Heart right ventricle (tissue), 16 donors: ENCODE measurements at regions not wholly inside any gene's neighbourhood (a gene's known extent, or its start where the extent isn't known, plus 50 kb on each side); places are given as distances from the start of the nearest gene placed in this dataset.

Experiments
- ATAC-seq, 8 donors: fragments of 200-7000 bp; cut with Tn5 transposase; one replicate each; pipeline ENCODE4 v1.9.1; 2020; ENCODE audit warnings: mild to moderate bottlenecking in 8 of 8, moderate library complexity in 8 of 8, moderate number of reproducible peaks in 1 of 8
- DNase-seq, 2 donors: peaks; one replicate each; pipeline ENCODE4 v3.0.0-alpha.2; 2020
- H3K27ac ChIP-seq, 10 donors: fragments of 200-600 bp; sonication (generic) in 2 of 10; one replicate each; pipeline versions ENCODE4 v1.5.0 to v1.8.0; 2020 to 2022; ENCODE audit warnings: mild to moderate bottlenecking in 3 of 10
- H3K27me3 ChIP-seq, 7 donors: fragments of 200-600 bp; one replicate each; pipeline ENCODE4 v1.8.0; 2021 to 2022; ENCODE audit warnings: mild to moderate bottlenecking in 2 of 7
- H3K36me3 ChIP-seq, 9 donors: fragments of 200-600 bp; sonication (generic) in 1 of 9; one replicate each; pipeline versions ENCODE4 v1.5.0 to v1.8.0; 2020 to 2022; ENCODE audit warnings: mild to moderate bottlenecking in 2 of 9
- H3K4me1 ChIP-seq, 9 donors: fragments of 200-600 bp; sonication (generic) in 1 of 9; one replicate each; pipeline versions ENCODE4 v1.5.0 to v1.8.0; 2020 to 2022; ENCODE audit warnings: mild to moderate bottlenecking in 4 of 9
- H3K4me3 ChIP-seq, 10 donors: fragments of 200-600 bp; sonication (generic) in 2 of 10; one replicate each; pipeline versions ENCODE4 v1.5.0 to v1.8.0; 2020 to 2022; ENCODE audit warnings: mild to moderate bottlenecking in 7 of 10, moderate library complexity in 2 of 10
- H3K9me3 ChIP-seq, 11 donors: fragments of 200-600 bp in 10 of 11; sonication (generic) in 2 of 11; one replicate each; pipeline versions ENCODE4 v1.5.0 to v1.8.0; 2013 to 2022; ENCODE audit warnings: mild to moderate bottlenecking in 2 of 11, control low read depth in 1 of 11, moderate library complexity in 1 of 11
- CTCF ChIP-seq, 9 donors: fragments of 200-600 bp; sonication (generic) in 2 of 9; IDR thresholded peaks; one replicate each; pipeline versions ENCODE4 v1.5.0 to v1.8.0; 2021 to 2022; ENCODE audit warnings: antibody characterized with exemption in 9 of 9, mild to moderate bottlenecking in 5 of 9, moderate library complexity in 1 of 9
- WGBS, 2 donors: extraction: QIAGEN DNeasy Blood & Tissue Kit; methylation state at CpG; one replicate each; pipeline ENCODE4 v1.1.7; 2013; ENCODE audit warnings: inconsistent platforms in 1 of 2; 5-methylcytosine and 5-hydroxymethylcytosine counted together
- intact Hi-C, 10 donors: fragments of 100-400 bp; cut with DNase I; formaldehyde crosslinking; loops; one replicate each; pipeline versions ENCODE4 v1.11.1 to v1.14.2; 2022
- donor health status: Arrhythmogenic right ventricular cardiomyopathy.
- donor health status: ischemic (EF 13 %, LVEDD 7.1; RV severe dilation, severe dysfunction).
- donor health status: healthy with polysubstance abuse.
- donor health status: DM: no; HTN: yes; CAD: no.
- donor health status: DM: no; HTN: no; CAD: no.
- donor health status: ischemic (EF 25% LVEDD 6.9; RV normal size, moderate dysfunction).
- donor health status: ischemic (EF 25% LVEDD 5.7; RV mildly dilated, moderate dysfunction).
- donor health status: healthy.
- donor health status: DM: yes; HTN: yes; CAD: no.
- donor health status: Ischemic cardiomyopathy.
- donor health status: ischemic (EF 35%, LVEDD 5.7; RV mildly dilated, moderate dysfunction).
- donor health status: nonischemic (EF 11% LVEDD 7.7; RV severe dilation, severe dysfunction).
- donor health status: DM: yes; HTN: yes; CAD: no.
- donor health status: PGD.
- donor health status: ischemic (EF 29% LVEDD 5.4; RV normal size, mild dysfunction).
- donor health status: nonischemic (EF 23%, LVEDD 6.1; RV moderate dilation, normal function).

GRCh38 chr2:15756011-15756550 lies 164.4 kb downstream of the DDX1 start:
- H3K4me3 ChIP-seq = no peak overlapping the region
- DNase-seq = no peak
- H3K4me1 ChIP-seq = peaks cover 0 to 29% (median 0%) of the 10 kb centered on the region in 9 donors
- WGBS, 2 donors = 96 to 97% methylated on average over 2 of the region's 2 CpGs
- no peak overlapping the region for H3K27ac ChIP-seq
- intact Hi-C loops = no loop called here
- ATAC-seq = no peak
- TF ChIP-seq CTCF (IDR thresholded peaks at IDR 0.05) = no peak
- no peaks in the 10 kb centered on the region for H3K27me3 ChIP-seq
- peaks cover 0 to 10% (median 0%) of the 10 kb centered on the region in 11 donors for H3K9me3 ChIP-seq
- no peaks in the 10 kb centered on the region for H3K36me3 ChIP-seq

- DNase-seq (no peak), ATAC-seq (no peak)
- H3K9me3 ChIP-seq = peaks cover 0 to 9% (median 0%) of the 10 kb centered on the region in 11 donors
- H3K27ac ChIP-seq = no peak overlapping the region
- no peaks in the 10 kb centered on the region for H3K27me3 ChIP-seq
- intact Hi-C loops = no loop called here
- no peaks in the 10 kb centered on the region for H3K36me3 ChIP-seq
- no peak overlapping the region for H3K4me3 ChIP-seq
- WGBS, 2 donors = 93 to 97% methylated on average over 10 of the region's 10 CpGs
- TF ChIP-seq CTCF (IDR thresholded peaks at IDR 0.05) = no peak
- H3K4me1 ChIP-seq = peaks cover 0 to 24% (median 0%) of the 10 kb centered on the region in 9 donors
These were observed 165.5 kb downstream of the DDX1 start for GRCh38 chr2:15756882-15757819.

GRCh38 chr2:15757820-15758586 lies 166.3 kb downstream of the DDX1 start:
- Histone ChIP-seq H3K27me3 (no peaks in the 10 kb centered on the region), H3K4me1 (peaks cover 0 to 21% (median 0%) of the 10 kb centered on the region in 9 donors), H3K9me3 (peaks cover 0 to 9% (median 0%) of the 10 kb centered on the region in 11 donors), H3K27ac (no peak overlapping the region), H3K36me3 (no peaks in the 10 kb centered on the region), H3K4me3 (no peak overlapping the region)
- 96 to 97% methylated on average over 8 of the region's 8 CpGs for WGBS, 2 donors
- ATAC-seq = no peak
- intact Hi-C loops = no loop called here
- no peak for DNase-seq
- TF ChIP-seq CTCF (IDR thresholded peaks at IDR 0.05) = no peak

GRCh38 chr2:15758848-15759247 lies 167.2 kb downstream of the DDX1 start:
- Histone ChIP-seq H3K4me1 (peaks cover 0 to 21% (median 0%) of the 10 kb centered on the region in 9 donors), H3K36me3 (no peaks in the 10 kb centered on the region), H3K27ac (no peak overlapping the region), H3K4me3 (no peak overlapping the region), H3K27me3 (no peaks in the 10 kb centered on the region), H3K9me3 (peaks cover 0 to 9% (median 0%) of the 10 kb centered on the region in 11 donors)
- no peak for ATAC-seq
- 89 to 93% methylated on average over 7 of the region's 7 CpGs for WGBS, 2 donors
- TF ChIP-seq CTCF (IDR thresholded peaks at IDR 0.05) = no peak
- no peak for DNase-seq
- intact Hi-C loops = no loop called here
